ENCODE measurements at regions not wholly inside any gene's neighbourhood (a gene's known extent, or its start where the extent isn't known, plus 50 kb on each side); places are given as distances from the start of the nearest gene placed in this dataset.

DNA sequence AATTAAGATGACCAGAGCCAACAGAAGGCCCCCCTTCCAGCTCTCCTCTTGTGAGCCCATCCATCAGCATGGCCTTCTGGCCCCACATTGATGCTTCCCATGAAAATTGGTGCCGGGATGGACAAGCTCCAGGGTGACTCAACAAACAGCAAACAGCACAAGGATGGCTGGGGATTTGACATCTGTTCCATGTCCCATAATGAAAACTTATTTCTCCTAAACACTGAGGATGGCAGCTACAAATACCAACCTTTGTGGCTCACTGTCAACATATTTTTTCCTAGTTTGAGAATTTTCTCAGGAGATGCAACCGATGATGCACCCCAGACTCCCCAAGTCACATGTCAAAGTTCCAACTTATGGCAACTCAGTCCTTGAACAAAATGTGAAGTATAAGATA is 169.6 kb upstream of the SIX2 start:
- H3K27me3 ChIP-seq (ENCODE audit: insufficient read depth, poor library complexity, severe bottlenecking), result peaks cover under 1% of the 10 kb centered on the region
- no peak overlapping the region for H3K27ac ChIP-seq (replicated peaks)
- no peak for TF ChIP-seq POLR2AphosphoS5 (IDR thresholded peaks at IDR 0.05; ENCODE audit: low read depth)
- TF ChIP-seq, protein P1, sequence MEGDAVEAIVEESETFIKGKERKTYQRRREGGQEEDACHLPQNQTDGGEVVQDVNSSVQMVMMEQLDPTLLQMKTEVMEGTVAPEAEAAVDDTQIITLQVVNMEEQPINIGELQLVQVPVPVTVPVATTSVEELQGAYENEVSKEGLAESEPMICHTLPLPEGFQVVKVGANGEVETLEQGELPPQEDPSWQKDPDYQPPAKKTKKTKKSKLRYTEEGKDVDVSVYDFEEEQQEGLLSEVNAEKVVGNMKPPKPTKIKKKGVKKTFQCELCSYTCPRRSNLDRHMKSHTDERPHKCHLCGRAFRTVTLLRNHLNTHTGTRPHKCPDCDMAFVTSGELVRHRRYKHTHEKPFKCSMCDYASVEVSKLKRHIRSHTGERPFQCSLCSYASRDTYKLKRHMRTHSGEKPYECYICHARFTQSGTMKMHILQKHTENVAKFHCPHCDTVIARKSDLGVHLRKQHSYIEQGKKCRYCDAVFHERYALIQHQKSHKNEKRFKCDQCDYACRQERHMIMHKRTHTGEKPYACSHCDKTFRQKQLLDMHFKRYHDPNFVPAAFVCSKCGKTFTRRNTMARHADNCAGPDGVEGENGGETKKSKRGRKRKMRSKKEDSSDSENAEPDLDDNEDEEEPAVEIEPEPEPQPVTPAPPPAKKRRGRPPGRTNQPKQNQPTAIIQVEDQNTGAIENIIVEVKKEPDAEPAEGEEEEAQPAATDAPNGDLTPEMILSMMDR (IDR thresholded peaks at IDR 0.05; ENCODE audit: insufficient read depth, low read length), result no peak
- TF ChIP-seq GABPA (IDR thresholded peaks at IDR 0.05; ENCODE audit: low read depth), result no peak
- DNase-seq (ENCODE audit: low read depth in 1 of 2, low spot score in 1 of 2), result no peak
- H3K4me3 ChIP-seq (replicated peaks; ENCODE audit: insufficient read depth, low read length), result no peak overlapping the region

DNA sequence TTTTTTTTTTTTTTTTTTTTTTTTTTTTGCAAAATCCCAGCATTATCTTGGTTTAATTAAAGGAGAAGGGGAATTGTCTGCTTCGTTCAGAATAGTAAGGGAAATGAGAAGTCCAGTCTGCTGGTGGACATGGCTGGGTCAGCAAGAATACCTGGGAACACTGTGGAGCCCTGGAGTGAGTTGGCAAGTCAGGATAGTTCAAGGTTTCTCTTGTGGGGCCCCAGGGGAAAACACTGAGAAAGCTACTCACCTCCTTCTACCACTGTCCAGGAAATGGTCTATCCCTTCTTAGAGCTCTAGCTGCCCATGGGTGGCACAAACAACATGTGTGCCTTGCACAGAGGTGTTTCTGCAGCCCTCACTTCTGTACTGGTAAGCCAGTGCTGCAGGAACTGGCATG is 169.1 kb upstream of the SIX2 start:
- Histone ChIP-seq H3K27ac (replicated peaks) (no peak overlapping the region), H3K27me3 (ENCODE audit: insufficient read depth, poor library complexity, severe bottlenecking) (peaks cover 2% of the 10 kb centered on the region), H3K4me3 (replicated peaks; ENCODE audit: insufficient read depth, low read length) (no peak overlapping the region)
- DNase-seq (ENCODE audit: low read depth in 1 of 2, low spot score in 1 of 2), result no peak
- TF ChIP-seq SPI1 (IDR thresholded peaks at IDR 0.05; ENCODE audit: borderline replicate concordance, low read depth) (no peak), GABPA (IDR thresholded peaks at IDR 0.05; ENCODE audit: low read depth) (no peak), POLR2AphosphoS5 (IDR thresholded peaks at IDR 0.05; ENCODE audit: low read depth) (no peak)
- TF ChIP-seq, protein P1 (IDR thresholded peaks at IDR 0.05; ENCODE audit: insufficient read depth, low read length), result no peak
- TF ChIP-seq, protein P2, sequence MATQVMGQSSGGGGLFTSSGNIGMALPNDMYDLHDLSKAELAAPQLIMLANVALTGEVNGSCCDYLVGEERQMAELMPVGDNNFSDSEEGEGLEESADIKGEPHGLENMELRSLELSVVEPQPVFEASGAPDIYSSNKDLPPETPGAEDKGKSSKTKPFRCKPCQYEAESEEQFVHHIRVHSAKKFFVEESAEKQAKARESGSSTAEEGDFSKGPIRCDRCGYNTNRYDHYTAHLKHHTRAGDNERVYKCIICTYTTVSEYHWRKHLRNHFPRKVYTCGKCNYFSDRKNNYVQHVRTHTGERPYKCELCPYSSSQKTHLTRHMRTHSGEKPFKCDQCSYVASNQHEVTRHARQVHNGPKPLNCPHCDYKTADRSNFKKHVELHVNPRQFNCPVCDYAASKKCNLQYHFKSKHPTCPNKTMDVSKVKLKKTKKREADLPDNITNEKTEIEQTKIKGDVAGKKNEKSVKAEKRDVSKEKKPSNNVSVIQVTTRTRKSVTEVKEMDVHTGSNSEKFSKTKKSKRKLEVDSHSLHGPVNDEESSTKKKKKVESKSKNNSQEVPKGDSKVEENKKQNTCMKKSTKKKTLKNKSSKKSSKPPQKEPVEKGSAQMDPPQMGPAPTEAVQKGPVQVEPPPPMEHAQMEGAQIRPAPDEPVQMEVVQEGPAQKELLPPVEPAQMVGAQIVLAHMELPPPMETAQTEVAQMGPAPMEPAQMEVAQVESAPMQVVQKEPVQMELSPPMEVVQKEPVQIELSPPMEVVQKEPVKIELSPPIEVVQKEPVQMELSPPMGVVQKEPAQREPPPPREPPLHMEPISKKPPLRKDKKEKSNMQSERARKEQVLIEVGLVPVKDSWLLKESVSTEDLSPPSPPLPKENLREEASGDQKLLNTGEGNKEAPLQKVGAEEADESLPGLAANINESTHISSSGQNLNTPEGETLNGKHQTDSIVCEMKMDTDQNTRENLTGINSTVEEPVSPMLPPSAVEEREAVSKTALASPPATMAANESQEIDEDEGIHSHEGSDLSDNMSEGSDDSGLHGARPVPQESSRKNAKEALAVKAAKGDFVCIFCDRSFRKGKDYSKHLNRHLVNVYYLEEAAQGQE (IDR thresholded peaks at IDR 0.05; ENCODE audit: insufficient replicate concordance, low read depth), result no peak

DNA sequence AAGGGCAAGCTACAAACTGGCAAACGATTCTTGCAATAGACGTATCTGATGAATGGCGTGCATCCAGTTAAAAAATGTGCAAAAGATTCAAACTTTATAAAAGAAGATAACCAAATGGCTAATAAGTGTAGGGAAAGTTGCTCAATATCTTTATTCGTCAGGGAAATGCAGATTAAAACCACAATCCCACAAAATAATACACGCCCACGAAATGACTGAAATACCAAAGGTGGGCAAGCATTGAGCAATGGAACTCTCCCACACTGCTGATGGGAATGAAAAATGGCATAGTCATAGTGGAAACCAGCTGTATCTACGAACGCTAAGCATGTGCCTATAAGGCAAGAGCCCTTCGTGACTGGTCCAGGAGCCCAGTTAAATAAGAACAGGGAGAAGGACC is 168.6 kb upstream of the SIX2 start:
- no peak for DNase-seq (ENCODE audit: low read depth in 1 of 2, low spot score in 1 of 2)
- TF ChIP-seq GABPA (IDR thresholded peaks at IDR 0.05; ENCODE audit: low read depth) (no peak), POLR2AphosphoS5 (IDR thresholded peaks at IDR 0.05; ENCODE audit: low read depth) (no peak), SPI1 (IDR thresholded peaks at IDR 0.05; ENCODE audit: borderline replicate concordance, low read depth) (no peak)
- TF ChIP-seq, protein P1 (IDR thresholded peaks at IDR 0.05; ENCODE audit: insufficient read depth, low read length), result no peak
- TF ChIP-seq, protein P2 (IDR thresholded peaks at IDR 0.05; ENCODE audit: insufficient replicate concordance, low read depth), result no peak
- Histone ChIP-seq H3K27ac (replicated peaks) (no peak overlapping the region), H3K4me3 (replicated peaks; ENCODE audit: insufficient read depth, low read length) (no peak overlapping the region), H3K27me3 (ENCODE audit: insufficient read depth, poor library complexity, severe bottlenecking) (peaks cover 7% of the 10 kb centered on the region)

DNA sequence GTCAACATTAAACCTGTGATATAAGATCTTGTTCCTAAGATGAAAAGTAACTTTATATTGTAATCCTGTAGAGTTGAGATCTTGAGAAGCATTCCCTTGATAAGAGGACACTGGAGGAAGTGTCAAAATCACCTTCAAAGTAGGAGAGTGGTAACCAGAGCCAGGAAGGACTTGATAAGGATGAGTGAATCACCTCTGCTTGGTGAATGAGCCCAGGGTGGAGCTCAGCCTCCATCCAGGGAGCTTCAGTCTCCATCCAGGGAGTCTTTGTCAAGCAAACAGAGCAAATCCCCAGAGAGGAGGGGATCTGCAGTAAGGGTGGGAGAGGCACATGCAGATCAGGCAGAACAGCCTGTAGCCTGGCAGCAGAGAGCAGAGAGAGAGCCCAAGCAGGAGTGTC is 167.1 kb upstream of the SIX2 start:
- Histone ChIP-seq H3K27me3 (ENCODE audit: insufficient read depth, poor library complexity, severe bottlenecking) (peaks cover 18% of the 10 kb centered on the region), H3K27ac (replicated peaks) (no peak overlapping the region), H3K4me3 (replicated peaks; ENCODE audit: insufficient read depth, low read length) (no peak overlapping the region)
- TF ChIP-seq GABPA (IDR thresholded peaks at IDR 0.05; ENCODE audit: low read depth), result no peak
- TF ChIP-seq, protein P2 (IDR thresholded peaks at IDR 0.05; ENCODE audit: insufficient replicate concordance, low read depth), result no peak
- TF ChIP-seq, protein P1 (IDR thresholded peaks at IDR 0.05; ENCODE audit: insufficient read depth, low read length), result no peak
- no peak for TF ChIP-seq POLR2AphosphoS5 (IDR thresholded peaks at IDR 0.05; ENCODE audit: low read depth)
- TF ChIP-seq SPI1 (IDR thresholded peaks at IDR 0.05; ENCODE audit: borderline replicate concordance, low read depth), result no peak
- no peak for DNase-seq (ENCODE audit: low read depth in 1 of 2, low spot score in 1 of 2)
